SHP77 (cell line): ENCODE measurements at regions not wholly inside any gene's neighbourhood (a gene's known extent, or its start where the extent isn't known, plus 50 kb on each side); places are given as distances from the start of the nearest gene placed in this dataset.
"Not testable (repeated sequence)": the region's sequence is repeated elsewhere in the genome, so short reads cannot be mapped to it uniquely, and the experiment has no call there.

Source experiments
- DNase-seq, 2 experiments: peaks; one replicate each; lab custom pipeline; 2025; lab: John Stamatoyannopoulos, UW

GRCh38 chr11:24253237-24253760 lies 243.6 kb upstream of the LUZP2 start:
- DNase-seq, result no peak

- DNase-seq, result no peak
Measured at GRCh38 chr11:24264868-24265267, 232.0 kb upstream of the LUZP2 start.

GRCh38 chr11:24267014-24267413 lies 229.8 kb upstream of the LUZP2 start:
- no peak for DNase-seq

- DNase-seq, result no peak
Measured at GRCh38 chr11:24271798-24272197, 225.1 kb upstream of the LUZP2 start.

GRCh38 chr11:24274214-24274781 lies 222.6 kb upstream of the LUZP2 start:
- DNase-seq, result not testable (repeated sequence)

GRCh38 chr11:24286238-24286637 lies 210.6 kb upstream of the LUZP2 start:
- DNase-seq, result no peak

GRCh38 chr11:24289301-24289700 lies 207.6 kb upstream of the LUZP2 start:
- DNase-seq, result no peak

GRCh38 chr11:24293964-24294363 lies 202.9 kb upstream of the LUZP2 start:
- no peak for DNase-seq

- no peak for DNase-seq
Measured at GRCh38 chr11:24295360-24295759, 201.5 kb upstream of the LUZP2 start.

- DNase-seq, result no peak
Measured at GRCh38 chr11:24297461-24297860, 199.4 kb upstream of the LUZP2 start.

GRCh38 chr11:24298146-24298545 lies 198.7 kb upstream of the LUZP2 start:
- no peak for DNase-seq

GRCh38 chr11:24311974-24312373 lies 184.9 kb upstream of the LUZP2 start:
- no peak for DNase-seq

- no peak for DNase-seq
Measured at GRCh38 chr11:24312464-24313238, 184.2 kb upstream of the LUZP2 start.

- no peak for DNase-seq
Measured at GRCh38 chr11:24321229-24321628, 175.6 kb upstream of the LUZP2 start.

- DNase-seq, result no peak
Measured at GRCh38 chr11:24324211-24324610, 172.6 kb upstream of the LUZP2 start.

GRCh38 chr11:24344222-24344621 lies 152.6 kb upstream of the LUZP2 start:
- DNase-seq, result no peak

- no peak for DNase-seq
Measured at GRCh38 chr11:24348908-24349307, 147.9 kb upstream of the LUZP2 start.

- DNase-seq, result no peak
Measured at GRCh38 chr11:24351179-24351578, 145.7 kb upstream of the LUZP2 start.

- no peak for DNase-seq
Measured at GRCh38 chr11:24356501-24356900, 140.4 kb upstream of the LUZP2 start.

GRCh38 chr11:24357620-24358410 lies 139.0 kb upstream of the LUZP2 start:
- DNase-seq, result no peak

GRCh38 chr11:24372491-24372890 lies 124.4 kb upstream of the LUZP2 start:
- DNase-seq, result no peak

- DNase-seq, result no peak
Measured at GRCh38 chr11:24373516-24373915, 123.3 kb upstream of the LUZP2 start.

- DNase-seq, result no peak
Measured at GRCh38 chr11:24375351-24375750, 121.5 kb upstream of the LUZP2 start.
